Hepatocyte (in vitro differentiated cells): ENCODE measurements at regions not wholly inside any gene's neighbourhood (a gene's known extent, or its start where the extent isn't known, plus 50 kb on each side); places are given as distances from the start of the nearest gene placed in this dataset.

Experiments used
- CTCF ChIP-seq: fragments of 200-600 bp; sonication (generic); IDR thresholded peaks from 2 replicates; pipeline ENCODE4 v1.5.1; 2016; ENCODE audit warnings: antibody characterized with exemption, mild to moderate bottlenecking; ENCODE audit not compliant: poor library complexity
- EZH2 ChIP-seq: fragments of 200-600 bp; sonication (generic); IDR thresholded peaks from 2 replicates; pipeline ENCODE4 v1.6.1; 2016; ENCODE audit warnings: antibody characterized with exemption, mild to moderate bottlenecking, borderline replicate concordance
- EZH2phosphoT487 ChIP-seq: fragments of 200-600 bp; sonication (generic); IDR thresholded peaks from one replicate; pipeline ENCODE4 v1.6.1; 2018; ENCODE audit warnings: antibody characterized with exemption, mild to moderate bottlenecking, low read depth, moderate library complexity; ENCODE audit not compliant: unreplicated experiment, severe bottlenecking

DNA sequence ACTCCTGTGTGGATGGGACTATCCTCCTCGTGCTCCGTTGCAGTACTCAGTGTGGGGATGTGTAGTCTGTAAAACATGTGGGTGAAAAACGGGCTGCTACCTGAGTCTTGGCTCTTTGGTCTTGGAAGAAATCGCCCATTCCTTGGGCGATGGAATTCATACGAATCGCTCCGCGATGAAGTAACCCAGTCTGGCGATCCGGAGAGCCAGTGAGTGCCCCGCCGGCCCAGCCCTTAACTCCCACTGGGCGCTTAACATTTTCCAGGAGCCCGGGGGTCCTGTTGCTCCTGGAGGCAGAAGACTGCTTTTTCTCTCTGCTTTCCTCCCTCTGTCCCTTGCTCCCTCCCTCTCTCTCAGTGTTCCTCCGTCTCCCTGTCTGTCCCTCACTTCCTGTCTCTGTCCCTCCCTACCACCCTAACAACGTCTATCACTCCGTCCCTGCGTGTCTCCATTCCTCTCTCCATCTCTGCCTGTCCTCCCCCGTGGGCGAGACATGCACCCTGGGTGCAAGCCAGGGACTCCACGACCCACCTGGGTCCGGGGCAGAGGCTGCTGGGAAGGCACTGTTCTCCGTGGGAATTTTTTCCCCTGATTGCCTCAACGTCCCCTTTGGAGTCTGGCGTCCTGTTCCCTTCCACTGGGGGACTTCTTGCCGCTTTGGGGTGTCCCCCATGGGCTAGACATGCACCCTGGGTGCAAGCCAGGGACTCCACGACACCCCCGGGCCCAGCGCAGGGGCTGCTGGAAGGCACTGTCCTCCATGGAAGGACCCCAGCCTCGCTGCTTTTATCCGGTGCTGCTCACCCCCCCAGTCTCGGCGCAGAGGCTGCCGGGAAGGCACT is 188.6 kb downstream of the ALG10 start:
- no peak for TF ChIP-seq CTCF
- no peak for TF ChIP-seq EZH2
- TF ChIP-seq EZH2phosphoT487 = no peak
